Ishikawa (cell line): ENCODE measurements at regions not wholly inside any gene's neighbourhood (a gene's known extent, or its start where the extent isn't known, plus 50 kb on each side); places are given as distances from the start of the nearest gene placed in this dataset.

Experiments used
- CEBPB ChIP-seq: IDR thresholded peaks from 2 replicates; pipeline ENCODE4 v1.6.1; 2012
- CREB1 ChIP-seq: IDR thresholded peaks from 2 replicates; pipeline ENCODE4 v1.6.1; 2012; ENCODE audit warnings: low read depth
- EGR1 ChIP-seq: IDR thresholded peaks from 2 replicates; pipeline ENCODE4 v1.6.1; 2012
- EP300 ChIP-seq: IDR thresholded peaks from 2 replicates; pipeline ENCODE4 v1.6.1; 2012; ENCODE audit warnings: borderline replicate concordance
- FOXM1 ChIP-seq: IDR thresholded peaks from 2 replicates; pipeline ENCODE4 v1.6.1; 2012; ENCODE audit warnings: low read depth, borderline replicate concordance
- MAX ChIP-seq: IDR thresholded peaks from 2 replicates; pipeline ENCODE4 v1.6.1; 2012
- NFIC ChIP-seq: IDR thresholded peaks from 2 replicates; pipeline ENCODE4 v1.6.1; 2012
- RAD21 ChIP-seq: IDR thresholded peaks from 2 replicates; pipeline ENCODE4 v1.6.1; 2012; ENCODE audit warnings: low read depth
- TAF1 ChIP-seq: IDR thresholded peaks from 2 replicates; pipeline ENCODE4 v1.6.1; 2012; ENCODE audit warnings: low read depth, mild to moderate bottlenecking
- TCF12 ChIP-seq: IDR thresholded peaks from 2 replicates; pipeline ENCODE4 v1.6.1; 2012; ENCODE audit warnings: low read depth
- TEAD4 ChIP-seq: IDR thresholded peaks from 2 replicates; pipeline ENCODE4 v1.6.1; 2012
- USF1 ChIP-seq: IDR thresholded peaks from 2 replicates; pipeline ENCODE4 v1.6.1; 2012
- YY1 ChIP-seq: IDR thresholded peaks from 2 replicates; pipeline ENCODE4 v1.6.1; 2012; ENCODE audit warnings: low read depth
- ZBTB7A ChIP-seq: IDR thresholded peaks from 2 replicates; pipeline ENCODE4 v1.6.1; 2012; ENCODE audit warnings: low read depth
- TF ChIP-seq, protein P1 (sequence below): IDR thresholded peaks from 2 replicates; pipeline ENCODE4 v1.6.1; 2012; ENCODE audit warnings: low read depth, mild to moderate bottlenecking

DNA sequence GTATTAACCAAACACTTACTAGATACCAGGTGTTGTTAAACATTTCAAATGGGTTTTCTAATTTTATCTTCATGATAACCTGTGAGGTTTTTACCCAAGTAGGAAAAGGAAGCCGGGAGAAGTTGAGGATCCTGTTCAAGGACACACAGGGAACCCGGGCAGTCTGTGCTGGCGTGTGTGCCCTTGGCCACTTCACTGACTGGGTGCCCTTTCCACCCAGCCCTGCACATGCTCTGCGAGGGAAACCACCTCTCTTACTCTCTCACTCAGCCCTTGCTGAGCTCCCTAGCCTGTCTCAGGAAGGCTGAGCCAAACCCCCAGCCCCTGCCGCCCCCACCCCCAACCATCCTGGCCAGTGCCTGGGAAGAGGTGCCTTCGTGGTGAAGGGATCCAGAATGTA lies 51.8 kb downstream of the TEX44 start:
- no peak for TF ChIP-seq YY1
- TF ChIP-seq ZBTB7A, result no peak
- TF ChIP-seq, protein P1, sequence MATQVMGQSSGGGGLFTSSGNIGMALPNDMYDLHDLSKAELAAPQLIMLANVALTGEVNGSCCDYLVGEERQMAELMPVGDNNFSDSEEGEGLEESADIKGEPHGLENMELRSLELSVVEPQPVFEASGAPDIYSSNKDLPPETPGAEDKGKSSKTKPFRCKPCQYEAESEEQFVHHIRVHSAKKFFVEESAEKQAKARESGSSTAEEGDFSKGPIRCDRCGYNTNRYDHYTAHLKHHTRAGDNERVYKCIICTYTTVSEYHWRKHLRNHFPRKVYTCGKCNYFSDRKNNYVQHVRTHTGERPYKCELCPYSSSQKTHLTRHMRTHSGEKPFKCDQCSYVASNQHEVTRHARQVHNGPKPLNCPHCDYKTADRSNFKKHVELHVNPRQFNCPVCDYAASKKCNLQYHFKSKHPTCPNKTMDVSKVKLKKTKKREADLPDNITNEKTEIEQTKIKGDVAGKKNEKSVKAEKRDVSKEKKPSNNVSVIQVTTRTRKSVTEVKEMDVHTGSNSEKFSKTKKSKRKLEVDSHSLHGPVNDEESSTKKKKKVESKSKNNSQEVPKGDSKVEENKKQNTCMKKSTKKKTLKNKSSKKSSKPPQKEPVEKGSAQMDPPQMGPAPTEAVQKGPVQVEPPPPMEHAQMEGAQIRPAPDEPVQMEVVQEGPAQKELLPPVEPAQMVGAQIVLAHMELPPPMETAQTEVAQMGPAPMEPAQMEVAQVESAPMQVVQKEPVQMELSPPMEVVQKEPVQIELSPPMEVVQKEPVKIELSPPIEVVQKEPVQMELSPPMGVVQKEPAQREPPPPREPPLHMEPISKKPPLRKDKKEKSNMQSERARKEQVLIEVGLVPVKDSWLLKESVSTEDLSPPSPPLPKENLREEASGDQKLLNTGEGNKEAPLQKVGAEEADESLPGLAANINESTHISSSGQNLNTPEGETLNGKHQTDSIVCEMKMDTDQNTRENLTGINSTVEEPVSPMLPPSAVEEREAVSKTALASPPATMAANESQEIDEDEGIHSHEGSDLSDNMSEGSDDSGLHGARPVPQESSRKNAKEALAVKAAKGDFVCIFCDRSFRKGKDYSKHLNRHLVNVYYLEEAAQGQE, result no peak
- no peak for TF ChIP-seq TEAD4
- no peak for TF ChIP-seq TAF1
- no peak for TF ChIP-seq EP300
- no peak for TF ChIP-seq CREB1

GRCh38 chr2:231646476-231646875 lies 53.8 kb downstream of the TEX44 start:
- TF ChIP-seq FOXM1, result no peak
- TF ChIP-seq TEAD4, result no peak
- TF ChIP-seq, protein P1, result no peak
- no peak for TF ChIP-seq EGR1
- TF ChIP-seq YY1, result no peak

GRCh38 chr2:231648579-231649174 lies 56.0 kb downstream of the TEX44 start:
- TF ChIP-seq CEBPB, result no peak
- TF ChIP-seq RAD21, result peak; percentile 92

GRCh38 chr2:231651561-231651960 lies 56.8 kb upstream of the PTMA start:
- TF ChIP-seq CEBPB, result peak; percentile 41; the same call in 1 of the 2 replicates

GRCh38 chr2:231655488-231655887 lies 52.8 kb upstream of the PTMA start:
- no peak for TF ChIP-seq YY1
- TF ChIP-seq, protein P1, result peak; percentile 58

DNA sequence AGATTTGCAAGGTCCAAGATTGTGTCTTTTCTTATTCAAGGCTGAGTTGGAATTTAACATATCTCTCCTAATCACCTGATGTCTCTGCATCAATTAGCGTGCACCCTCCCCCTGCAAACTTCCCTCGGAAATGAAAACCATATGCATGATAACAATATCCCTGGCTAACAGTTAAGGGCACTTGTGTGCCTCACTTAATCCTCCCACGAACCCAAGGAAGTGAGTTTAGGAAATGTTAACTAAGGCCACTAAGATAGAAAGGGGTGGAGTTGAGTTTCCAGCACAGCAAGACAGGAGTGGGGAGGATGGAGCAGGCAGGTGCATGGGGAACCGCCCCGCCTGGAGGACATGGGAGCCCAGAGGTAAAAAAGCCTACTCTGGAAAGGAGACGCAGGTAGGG lies 52.4 kb upstream of the PTMA start:
- TF ChIP-seq CREB1 (no peak), NFIC (no peak), MAX (no peak), EGR1 (no peak), USF1 (no peak), TAF1 (no peak), EP300 (no peak), YY1 (no peak), TCF12 (no peak), CEBPB (no peak), RAD21 (no peak), TEAD4 (no peak), ZBTB7A (no peak), FOXM1 (no peak)
- TF ChIP-seq, protein P1, result no peak
